Left ventricle myocardium superior (tissue), 1 donor: ENCODE measurements at regions not wholly inside any gene's neighbourhood (a gene's known extent, or its start where the extent isn't known, plus 50 kb on each side); places are given as distances from the start of the nearest gene placed in this dataset.
"Not testable (repeated sequence)": the region's sequence is repeated elsewhere in the genome, so short reads cannot be mapped to it uniquely, and the experiment has no call there.

Experiments
- ATAC-seq: fragments of 200-7000 bp; cut with Tn5 transposase; one replicate; pipeline ENCODE4 v1.9.1; 2020; ENCODE audit warnings: mild to moderate bottlenecking, moderate library complexity
- DNase-seq: peaks from one replicate; pipeline ENCODE4 v3.0.0-alpha.2; 2020
- intact Hi-C: fragments of 100-400 bp; cut with micrococcal nuclease; formaldehyde crosslinking; loops from one replicate; pipeline ENCODE4 v1.11.0; 2022
- donor health status: DM: no; HTN: yes; CAD: no; lungs with severe emphysema.

DNA sequence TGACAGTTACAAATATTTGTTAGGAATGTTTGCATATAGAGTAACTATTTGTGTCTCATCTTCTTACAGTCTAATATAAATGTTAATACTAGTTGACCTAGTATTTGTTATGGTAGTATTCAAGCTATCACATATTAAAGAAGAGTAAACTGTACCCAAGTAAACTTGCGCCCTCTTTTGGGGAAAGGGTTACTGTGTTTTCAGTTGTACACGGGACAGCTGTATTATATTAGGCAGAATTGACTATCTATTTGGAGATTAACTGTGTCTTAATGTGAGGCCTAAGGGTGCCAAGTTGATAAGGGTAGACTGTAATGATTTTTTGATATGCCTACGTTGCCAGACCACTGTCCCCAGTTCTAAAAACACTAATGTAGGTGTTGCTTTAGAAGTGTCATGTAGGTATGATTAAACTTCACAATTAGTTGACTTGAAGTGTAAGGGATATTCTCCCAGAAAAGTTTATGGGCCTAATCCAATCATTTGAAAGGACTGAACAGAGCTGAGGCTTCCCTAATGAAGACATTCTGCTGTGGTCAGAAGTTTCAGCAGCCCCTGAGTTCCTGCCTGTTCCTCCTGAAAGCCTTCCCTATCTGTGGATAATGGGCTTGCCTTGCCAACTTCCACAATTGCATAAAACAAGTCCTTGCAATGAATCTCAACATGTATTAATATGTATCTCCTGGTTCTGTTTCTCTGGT lies 172.8 kb upstream of the CXCL13 start:
- intact Hi-C loops: loop anchor here (2.0 kb wide), 1 partner anchor 46 kb away; no protein-coding TSS in a partner anchor
- ATAC-seq (peak; percentile 32), DNase-seq (no peak)

DNA sequence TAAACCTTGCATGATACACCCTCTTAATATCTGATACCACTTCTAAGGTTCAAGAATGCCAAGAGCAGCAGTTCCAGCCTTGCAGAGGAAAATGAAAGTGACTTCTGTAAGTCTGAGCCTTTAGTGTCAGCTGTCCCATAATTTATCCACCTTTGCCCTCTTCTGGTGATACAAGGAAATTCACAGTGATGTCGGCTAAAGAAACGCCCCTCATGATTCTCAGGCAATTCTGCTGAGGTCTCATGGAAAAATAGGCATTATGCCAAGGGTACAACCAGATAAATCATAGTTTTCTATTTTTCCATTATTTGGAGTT lies 172.2 kb upstream of the CXCL13 start:
- ATAC-seq: peak; percentile 89
- intact Hi-C loops: loop anchor here (2.0 kb wide), 1 partner anchor 47 kb away; no protein-coding TSS in a partner anchor
- DNase-seq: no peak

DNA sequence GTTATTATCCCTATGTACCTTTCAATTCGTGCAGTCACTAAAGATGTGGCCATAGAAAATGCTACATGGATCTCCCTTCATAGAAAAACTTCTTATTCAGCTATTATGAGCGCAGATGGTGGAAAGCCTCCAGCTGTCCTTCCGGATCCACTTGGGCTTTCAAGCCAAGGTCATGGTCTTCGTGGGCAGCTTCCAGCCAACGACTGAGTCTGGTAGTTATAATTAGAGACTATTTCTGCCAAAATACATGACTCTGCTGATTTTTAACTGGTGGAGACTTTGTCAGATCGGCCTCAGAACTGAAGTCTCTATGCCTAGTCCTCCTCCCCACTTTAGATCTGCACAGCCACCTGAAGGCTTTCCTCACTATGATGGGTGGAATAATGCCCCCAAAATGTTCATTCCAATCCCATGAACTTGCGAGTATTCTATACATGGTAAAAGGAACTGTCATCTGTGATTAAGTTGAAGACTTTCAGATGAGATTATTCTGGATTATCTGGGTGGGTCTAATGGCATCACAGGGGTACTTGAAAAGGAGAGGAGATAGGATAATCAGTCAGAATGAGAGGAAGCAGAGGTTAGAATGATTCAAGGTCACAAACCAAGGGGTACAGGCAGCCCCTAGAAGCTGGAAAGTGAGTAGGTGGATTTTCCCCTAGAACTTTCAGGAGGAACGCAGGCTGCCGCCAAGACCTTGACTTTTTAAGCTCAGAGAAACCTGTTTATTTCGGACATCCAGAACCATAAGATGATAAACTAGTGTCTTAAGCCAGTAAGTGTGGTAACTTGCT lies 171.1 kb upstream of the CXCL13 start:
- intact Hi-C loops: no loop called here
- DNase-seq: peak; percentile 47
- peak; percentile 81 for ATAC-seq

DNA sequence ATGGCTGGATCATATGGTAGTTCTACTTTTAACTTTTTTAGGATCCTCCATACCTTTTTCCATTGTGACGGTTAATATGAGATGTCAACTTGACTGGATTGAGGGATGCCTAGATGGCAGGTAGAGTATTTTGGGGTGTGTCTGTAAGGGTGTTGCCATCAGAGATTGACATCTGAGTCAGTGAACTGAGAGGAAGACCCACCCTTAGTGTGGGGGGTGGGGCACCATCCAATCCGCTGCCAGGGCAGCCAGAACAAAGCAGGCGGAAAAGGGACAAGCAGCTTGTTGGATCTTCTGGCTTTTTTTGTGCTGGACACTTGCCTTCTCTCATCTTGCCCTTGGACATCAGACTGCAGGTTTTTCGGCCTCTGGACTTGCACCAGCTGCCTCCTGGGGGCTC lies 168.5 kb upstream of the CXCL13 start:
- no peak for ATAC-seq
- intact Hi-C loops: no loop called here
- DNase-seq: no peak

DNA sequence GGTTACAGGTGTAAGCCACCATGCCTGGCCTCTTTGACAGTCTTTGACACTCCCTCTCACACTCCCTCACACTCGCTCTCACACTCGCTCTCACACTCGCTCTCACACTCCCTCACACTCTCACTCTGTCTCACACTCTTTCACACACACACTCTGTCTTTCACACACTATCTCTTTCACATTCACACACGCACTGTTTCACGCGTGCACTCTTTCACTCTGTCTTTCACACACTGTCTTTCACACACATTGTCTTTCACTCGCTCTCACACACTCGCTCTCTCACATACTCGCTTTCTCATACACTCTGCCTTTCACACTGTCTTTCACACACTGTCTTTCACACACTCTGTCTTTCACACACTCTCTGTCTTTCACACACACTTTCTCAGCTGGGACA lies 167.1 kb upstream of the CXCL13 start:
- ATAC-seq: no peak
- intact Hi-C loops: no loop called here
- DNase-seq: no peak

DNA sequence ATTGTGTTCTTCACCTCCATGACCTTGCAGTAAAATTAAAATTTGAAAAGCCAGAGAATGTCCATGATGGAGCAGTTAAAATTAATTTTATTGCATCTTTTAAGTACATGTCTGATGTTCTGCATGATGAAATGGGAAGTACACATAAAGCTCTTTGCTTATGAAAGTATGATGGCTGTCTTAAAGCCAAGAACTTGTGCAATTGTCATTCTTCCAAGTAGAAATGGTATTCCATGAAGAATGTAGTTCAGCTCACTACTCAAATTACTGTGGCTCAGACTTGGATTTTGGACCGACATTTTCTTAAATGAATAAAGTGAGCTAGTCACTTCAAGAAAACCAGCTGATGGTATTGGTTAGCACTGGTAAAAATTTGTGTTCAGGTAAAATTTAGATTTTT lies 161.7 kb upstream of the CXCL13 start:
- no peak for ATAC-seq
- no peak for DNase-seq
- intact Hi-C loops: no loop called here

DNA sequence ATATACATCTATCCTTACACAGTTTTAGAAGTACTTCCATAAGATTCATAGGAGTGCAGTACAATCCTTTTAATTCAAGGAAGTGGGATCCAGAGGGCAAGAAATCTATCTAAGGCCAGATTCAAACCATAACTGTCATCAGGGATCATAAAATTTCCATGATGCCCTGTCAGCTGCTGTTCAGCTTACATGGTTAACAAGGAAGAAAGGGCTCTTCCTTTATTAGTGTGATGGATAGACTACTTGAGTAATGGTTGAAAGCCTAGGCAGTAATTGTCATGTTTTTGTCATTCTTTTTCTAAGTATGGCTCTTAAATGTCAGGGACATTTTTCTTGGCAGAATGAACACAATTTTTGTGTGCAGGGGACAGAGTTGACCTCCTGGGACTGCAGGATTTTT lies 159.8 kb upstream of the CXCL13 start:
- intact Hi-C loops: no loop called here
- no peak for ATAC-seq
- no peak for DNase-seq

DNA sequence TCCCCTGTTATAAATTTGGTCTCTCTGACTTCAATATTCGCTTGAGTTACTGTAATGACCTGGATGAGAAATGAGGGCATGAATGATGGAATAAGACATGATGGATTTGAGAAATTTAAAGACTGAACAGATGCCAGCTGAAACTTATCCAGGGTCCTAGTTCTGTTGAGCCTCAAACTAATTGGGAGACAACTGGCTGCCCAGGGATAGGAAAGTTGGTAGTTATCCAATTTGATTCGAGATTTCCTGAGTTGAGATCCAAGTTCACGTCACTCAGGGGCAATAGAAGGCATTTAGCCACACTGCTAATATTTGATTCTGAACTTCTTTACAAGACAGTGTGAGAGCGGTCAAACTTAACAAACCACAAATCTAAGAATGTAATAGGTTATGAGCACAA lies 159.0 kb upstream of the CXCL13 start:
- no peak for DNase-seq
- intact Hi-C loops: no loop called here
- no peak for ATAC-seq

DNA sequence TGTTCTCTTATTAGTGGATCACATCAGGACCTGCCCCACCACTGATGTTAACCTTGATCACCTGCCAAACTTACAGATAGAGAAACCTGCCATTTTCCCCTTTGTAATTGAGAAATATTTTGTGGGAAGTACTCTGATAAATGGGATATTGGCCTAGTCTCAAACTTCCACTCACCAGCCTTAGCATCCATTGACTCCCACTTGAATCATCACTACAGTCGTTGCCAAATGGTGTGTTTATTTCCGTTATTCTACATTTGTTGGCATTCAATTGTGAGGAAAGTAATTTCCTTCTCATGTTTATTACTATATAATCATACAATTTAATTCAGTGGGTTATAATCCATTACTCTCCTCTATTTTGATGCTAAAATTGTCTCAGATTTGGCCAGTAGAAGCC lies 156.4 kb upstream of the CXCL13 start:
- no peak for ATAC-seq
- DNase-seq: no peak
- intact Hi-C loops: no loop called here

DNA sequence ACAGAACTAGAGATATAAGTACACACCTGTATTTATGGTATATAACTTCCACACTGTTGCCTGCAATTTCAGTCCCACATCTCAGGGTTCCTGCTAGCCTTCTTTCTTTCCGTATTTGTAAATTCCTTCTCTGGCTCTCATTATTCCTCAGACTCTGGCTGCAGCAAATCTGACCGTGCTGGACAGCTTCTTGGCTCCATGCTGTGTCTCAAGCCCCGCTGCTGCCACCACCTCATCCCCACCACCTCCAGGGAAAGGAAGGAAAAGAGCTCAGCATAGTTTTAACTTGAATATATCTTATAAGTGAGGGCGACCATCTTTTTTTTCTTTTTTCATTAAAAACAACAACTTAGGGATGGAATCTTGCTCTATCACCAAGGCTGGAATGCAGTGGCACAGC lies 155.6 kb upstream of the CXCL13 start:
- ATAC-seq (no peak), DNase-seq (no peak)
- intact Hi-C loops: no loop called here

DNA sequence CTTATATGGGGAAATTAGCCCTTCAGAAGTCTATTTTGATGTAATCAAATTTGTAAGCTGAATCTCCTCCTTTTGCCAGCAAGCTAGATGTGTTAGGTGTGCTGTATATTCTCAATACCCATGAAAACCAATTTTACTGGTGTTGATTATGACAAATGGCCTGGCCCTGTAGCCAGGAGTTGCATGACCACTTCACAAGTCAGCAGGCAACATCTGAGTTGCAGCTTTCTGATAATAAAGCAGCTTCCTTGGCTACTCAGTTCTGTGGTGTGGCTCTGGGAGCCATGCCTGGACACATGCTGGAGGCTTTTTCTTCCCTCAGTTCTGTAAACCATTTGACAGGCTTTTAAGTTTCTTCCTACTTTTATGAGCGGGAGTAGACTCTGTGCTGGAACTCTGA lies 154.1 kb upstream of the CXCL13 start:
- intact Hi-C loops: no loop called here
- DNase-seq: no peak
- no peak for ATAC-seq

DNA sequence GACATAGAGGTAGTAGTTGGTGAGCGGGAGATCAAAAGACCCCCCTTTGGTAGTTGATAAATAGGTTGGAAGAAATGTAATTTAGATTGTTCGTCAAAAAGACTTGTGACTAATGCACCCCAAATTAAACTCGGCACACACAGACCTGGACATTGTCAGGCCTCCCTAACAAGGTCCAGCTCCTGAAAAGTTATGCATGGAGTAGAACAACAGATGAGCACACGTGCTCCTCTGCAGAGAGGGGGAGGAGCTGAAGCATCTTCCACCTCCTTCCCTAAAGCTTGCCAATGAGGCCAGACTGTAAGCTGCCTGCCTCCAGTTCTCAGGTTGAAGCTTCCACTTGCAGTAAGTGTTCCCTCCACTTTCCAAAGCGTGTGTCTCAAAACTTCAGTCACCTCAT lies 153.5 kb upstream of the CXCL13 start:
- ATAC-seq, intact Hi-C loops, DNase-seq: not testable (repeated sequence)

DNA sequence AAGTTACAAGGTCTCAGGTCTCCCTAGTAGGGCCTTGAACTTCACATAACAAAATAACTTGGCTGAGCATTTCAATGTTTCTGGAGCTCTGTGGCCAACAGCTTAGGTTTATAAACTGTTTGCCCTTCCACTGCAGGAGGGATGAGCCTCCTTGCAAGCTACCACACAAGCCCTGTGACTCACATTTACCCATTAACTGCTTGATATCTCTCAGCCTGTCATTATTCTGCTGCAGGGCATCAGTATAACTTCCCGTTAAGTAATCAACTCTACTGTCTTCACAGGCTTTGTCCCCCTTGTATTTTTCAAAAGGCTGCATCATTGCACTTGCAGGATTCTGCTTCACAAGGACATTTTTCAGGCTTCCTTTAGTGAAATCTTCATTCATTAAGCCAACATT lies 151.7 kb upstream of the CXCL13 start:
- no peak for ATAC-seq
- intact Hi-C loops: no loop called here
- DNase-seq: no peak

DNA sequence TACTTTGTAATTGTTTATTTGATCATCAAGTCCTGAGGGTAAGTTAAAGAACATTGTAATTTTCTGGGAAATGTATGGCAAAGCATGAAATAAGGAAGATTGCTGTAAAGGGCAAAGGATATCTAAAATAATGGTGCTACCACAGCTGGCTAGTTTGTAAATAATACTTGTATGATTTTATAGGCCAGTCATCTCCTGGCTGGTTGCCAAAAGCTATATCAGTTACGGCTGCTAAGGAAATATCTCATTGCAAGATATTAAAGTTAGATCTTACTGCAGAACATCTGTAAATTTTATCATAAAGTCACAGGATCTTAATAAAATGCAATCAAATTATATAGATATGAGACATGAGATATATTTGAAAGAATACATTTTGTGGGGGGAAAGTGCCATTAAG lies 150.8 kb upstream of the CXCL13 start:
- intact Hi-C loops: no loop called here
- no peak for DNase-seq

DNA sequence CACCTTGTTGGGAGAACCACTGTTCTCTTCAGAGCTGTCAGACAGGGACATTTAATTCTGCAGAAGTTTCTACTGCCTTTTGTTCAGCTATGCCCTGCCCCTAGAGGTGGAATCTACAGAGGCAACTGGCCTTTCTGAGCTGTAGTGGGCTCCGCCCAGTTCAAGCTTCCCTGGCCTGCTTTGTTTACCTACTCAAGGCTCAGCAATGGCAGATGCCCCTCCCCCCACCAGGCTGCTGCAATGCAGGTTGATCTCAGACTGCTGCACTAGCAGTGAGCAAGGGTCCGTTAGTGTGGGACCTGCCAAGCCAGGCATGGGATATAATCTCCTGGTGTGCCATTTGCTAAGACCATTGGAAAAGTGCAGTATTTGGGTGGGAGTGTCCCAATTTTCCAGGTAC lies 141.5 kb upstream of the CXCL13 start:
- ATAC-seq, intact Hi-C loops, DNase-seq: not testable (repeated sequence)

More for the DNA sequence above, 150.8 kb upstream of the CXCL13 start:
- ATAC-seq: no peak

DNA sequence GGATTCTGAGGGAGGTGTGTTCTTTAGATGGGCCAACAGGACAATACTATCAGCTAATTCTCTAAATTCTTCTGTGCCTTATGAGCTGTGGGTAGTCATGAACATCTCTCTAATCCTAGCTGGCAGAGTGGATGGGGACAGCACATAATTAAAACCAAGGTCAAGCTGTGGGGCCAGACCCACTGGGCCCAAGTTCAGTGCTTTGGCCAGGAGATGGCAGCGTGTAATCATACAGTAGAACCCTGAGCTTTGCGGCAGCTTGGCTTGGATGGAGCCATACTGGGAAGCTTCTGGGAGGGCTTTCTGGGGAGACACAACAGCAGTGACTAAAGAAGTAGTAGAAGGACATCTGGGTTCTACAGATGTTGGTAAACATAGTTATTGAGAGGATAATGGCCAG lies 140.3 kb upstream of the CXCL13 start:
- DNase-seq (no peak), ATAC-seq (no peak)
- intact Hi-C loops: no loop called here

DNA sequence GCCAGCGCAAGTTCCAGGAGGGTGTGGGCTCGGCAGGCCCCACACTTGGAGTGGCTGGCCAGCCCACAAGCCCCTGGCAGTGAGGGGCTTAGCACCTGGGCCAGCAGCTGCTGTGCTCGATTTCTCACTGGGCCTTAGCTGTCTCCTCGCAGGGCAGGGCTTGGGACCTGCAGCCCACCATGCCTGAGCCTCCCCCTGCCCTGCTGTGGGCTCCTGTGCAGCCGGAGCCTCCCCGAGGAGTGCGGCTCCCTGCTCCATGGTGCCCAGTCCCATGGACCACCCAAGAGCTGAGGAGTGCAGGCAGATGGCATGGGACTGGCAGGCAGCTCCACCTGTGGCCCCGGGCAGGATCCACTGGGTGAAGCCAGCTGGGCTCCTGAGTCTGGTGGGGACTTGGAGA lies 139.2 kb upstream of the CXCL13 start:
- intact Hi-C loops: no loop called here
- DNase-seq (no peak), ATAC-seq (no peak)

DNA sequence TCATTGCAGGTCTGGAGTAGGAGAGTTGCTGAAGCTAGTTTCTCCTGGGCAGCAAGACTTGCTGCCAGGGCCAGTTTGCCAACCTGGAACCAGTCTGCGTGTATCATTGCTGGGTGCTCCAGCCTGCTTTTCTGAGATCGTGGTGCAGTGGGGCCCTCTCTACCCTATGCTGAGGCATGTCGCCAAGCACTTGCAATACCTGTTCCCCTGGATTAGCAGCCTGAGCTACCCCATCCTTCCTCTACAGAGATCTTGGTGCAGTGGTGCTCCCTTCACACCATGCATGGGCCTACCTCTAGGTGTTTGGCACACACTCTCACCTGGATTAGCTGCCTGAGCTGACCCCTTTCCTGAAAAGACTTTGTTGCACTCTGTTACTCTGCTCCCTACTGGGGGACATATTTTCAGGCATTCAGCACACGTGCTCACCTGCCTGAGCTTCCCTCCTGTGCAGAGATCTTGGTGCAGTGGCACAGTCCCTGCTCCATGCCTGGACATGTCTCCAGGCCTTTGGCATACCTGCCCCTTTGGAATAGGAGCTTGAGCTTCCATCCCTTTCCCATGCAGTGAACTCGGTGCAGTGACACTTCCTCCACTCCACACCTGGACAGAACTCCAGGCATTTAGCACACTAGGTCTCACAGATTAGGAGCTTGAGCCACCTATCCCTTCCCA lies 133.7 kb upstream of the CXCL13 start:
- DNase-seq: no peak
- intact Hi-C loops: no loop called here
- no peak for ATAC-seq

DNA sequence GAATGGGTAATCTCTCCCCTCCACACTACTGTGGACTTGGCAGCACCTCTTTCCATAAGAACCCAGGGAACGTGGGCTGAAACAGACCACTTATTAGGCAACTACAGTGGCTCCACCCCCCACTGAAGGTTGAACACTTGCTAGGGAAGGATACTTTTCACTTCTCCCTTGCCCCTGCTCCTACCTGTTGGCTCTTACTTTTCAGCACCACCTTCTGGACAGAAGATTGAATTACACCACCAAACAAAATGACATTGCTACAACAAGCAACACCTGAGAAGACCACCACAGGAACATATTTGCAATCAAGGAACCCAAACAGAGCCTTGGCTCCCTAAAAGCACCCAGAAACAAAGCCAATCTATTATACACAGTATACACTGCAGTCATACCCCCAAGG lies 132.1 kb upstream of the CXCL13 start:
- DNase-seq: no peak
- intact Hi-C loops: no loop called here
- ATAC-seq: no peak

DNA sequence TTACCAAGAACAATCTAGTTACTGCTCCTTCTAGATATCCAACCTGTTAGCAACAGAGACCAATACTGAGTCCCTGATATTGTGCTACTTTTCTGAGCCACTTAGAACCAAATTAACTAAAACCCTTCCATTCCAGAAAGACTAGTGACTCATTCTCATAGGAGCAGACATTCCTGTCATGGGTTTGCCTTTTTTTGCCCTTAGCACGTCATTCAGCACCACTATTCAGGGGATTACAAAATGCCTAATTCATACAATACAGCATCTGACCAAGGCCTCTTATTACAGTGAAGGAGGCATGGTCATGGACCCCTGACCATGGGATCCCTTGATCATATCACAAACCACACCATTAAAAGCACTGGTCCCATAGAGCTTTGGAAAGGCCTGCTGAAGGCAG lies 123.8 kb upstream of the CXCL13 start:
- intact Hi-C loops: no loop called here
- ATAC-seq: no peak
- DNase-seq: no peak

DNA sequence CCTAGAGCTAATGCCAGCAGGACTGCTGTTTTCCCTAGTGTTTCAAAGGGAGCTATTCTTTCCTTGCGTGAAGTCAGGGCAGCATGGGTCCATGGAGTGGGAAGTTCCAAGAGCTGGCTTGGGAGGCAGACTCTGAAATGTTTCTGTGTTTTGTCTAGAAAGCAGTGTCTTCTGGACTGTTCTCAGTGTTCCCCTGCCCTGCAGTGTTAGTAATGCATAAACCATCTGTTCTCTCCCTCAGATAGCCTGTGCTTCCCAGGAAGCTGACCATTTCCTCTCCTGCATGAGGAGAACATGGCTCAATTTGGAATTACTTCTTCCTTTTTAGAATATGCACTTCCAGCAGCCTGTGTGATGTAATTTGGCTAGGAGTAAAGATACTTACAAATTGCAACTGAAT lies 116.7 kb upstream of the CXCL13 start:
- no peak for DNase-seq
- ATAC-seq: peak; percentile 55
- intact Hi-C loops: no loop called here
